T-helper 9 cell (primary cell): ENCODE measurements at regions not wholly inside any gene's neighbourhood (a gene's known extent, or its start where the extent isn't known, plus 50 kb on each side); places are given as distances from the start of the nearest gene placed in this dataset.

Experiments
- DNase-seq: peaks from one replicate; pipeline ENCODE4 v3.0.0-alpha.2; 2020

- no peak for DNase-seq
Measured at GRCh38 chr9:79170643-79171042, 401.1 kb upstream of the TLE4 start.

- DNase-seq, result no peak
Measured at GRCh38 chr9:79173932-79174331, 397.8 kb upstream of the TLE4 start.

GRCh38 chr9:79176014-79176697 is 395.6 kb upstream of the TLE4 start:
- no peak for DNase-seq

GRCh38 chr9:79184831-79185230 is 386.9 kb upstream of the TLE4 start:
- DNase-seq, result no peak

GRCh38 chr9:79185866-79186265 is 385.9 kb upstream of the TLE4 start:
- DNase-seq, result no peak

GRCh38 chr9:79189511-79189924 is 382.2 kb upstream of the TLE4 start:
- DNase-seq, result no peak

GRCh38 chr9:79193001-79193400 is 378.8 kb upstream of the TLE4 start:
- no peak for DNase-seq

- no peak for DNase-seq
Measured at GRCh38 chr9:79193501-79194223, 378.1 kb upstream of the TLE4 start.

- DNase-seq, result no peak
Measured at GRCh38 chr9:79195879-79196278, 375.9 kb upstream of the TLE4 start.

- no peak for DNase-seq
Measured at GRCh38 chr9:79196606-79197005, 375.2 kb upstream of the TLE4 start.

- no peak for DNase-seq
Measured at GRCh38 chr9:79200336-79200735, 371.4 kb upstream of the TLE4 start.

GRCh38 chr9:79201636-79202035 is 370.1 kb upstream of the TLE4 start:
- no peak for DNase-seq

GRCh38 chr9:79208791-79209396 is 362.9 kb upstream of the TLE4 start:
- DNase-seq, result no peak

- no peak for DNase-seq
Measured at GRCh38 chr9:79210541-79211243, 361.1 kb upstream of the TLE4 start.

GRCh38 chr9:79213417-79214125 is 358.2 kb upstream of the TLE4 start:
- DNase-seq, result no peak

GRCh38 chr9:79215821-79216220 is 355.9 kb upstream of the TLE4 start:
- DNase-seq, result no peak

- no peak for DNase-seq
Measured at GRCh38 chr9:79220251-79220650, 351.5 kb upstream of the TLE4 start.

- DNase-seq, result no peak
Measured at GRCh38 chr9:79220666-79221065, 351.1 kb upstream of the TLE4 start.

- no peak for DNase-seq
Measured at GRCh38 chr9:79221084-79221483, 350.7 kb upstream of the TLE4 start.

GRCh38 chr9:79222483-79222882 is 349.3 kb upstream of the TLE4 start:
- DNase-seq, result no peak

GRCh38 chr9:79224672-79225433 is 346.9 kb upstream of the TLE4 start:
- DNase-seq, result no peak

- no peak for DNase-seq
Measured at GRCh38 chr9:79233542-79233941, 338.2 kb upstream of the TLE4 start.
